ENCODE measurements at regions not wholly inside any gene's neighbourhood (a gene's known extent, or its start where the extent isn't known, plus 50 kb on each side); places are given as distances from the start of the nearest gene placed in this dataset.

DNA sequence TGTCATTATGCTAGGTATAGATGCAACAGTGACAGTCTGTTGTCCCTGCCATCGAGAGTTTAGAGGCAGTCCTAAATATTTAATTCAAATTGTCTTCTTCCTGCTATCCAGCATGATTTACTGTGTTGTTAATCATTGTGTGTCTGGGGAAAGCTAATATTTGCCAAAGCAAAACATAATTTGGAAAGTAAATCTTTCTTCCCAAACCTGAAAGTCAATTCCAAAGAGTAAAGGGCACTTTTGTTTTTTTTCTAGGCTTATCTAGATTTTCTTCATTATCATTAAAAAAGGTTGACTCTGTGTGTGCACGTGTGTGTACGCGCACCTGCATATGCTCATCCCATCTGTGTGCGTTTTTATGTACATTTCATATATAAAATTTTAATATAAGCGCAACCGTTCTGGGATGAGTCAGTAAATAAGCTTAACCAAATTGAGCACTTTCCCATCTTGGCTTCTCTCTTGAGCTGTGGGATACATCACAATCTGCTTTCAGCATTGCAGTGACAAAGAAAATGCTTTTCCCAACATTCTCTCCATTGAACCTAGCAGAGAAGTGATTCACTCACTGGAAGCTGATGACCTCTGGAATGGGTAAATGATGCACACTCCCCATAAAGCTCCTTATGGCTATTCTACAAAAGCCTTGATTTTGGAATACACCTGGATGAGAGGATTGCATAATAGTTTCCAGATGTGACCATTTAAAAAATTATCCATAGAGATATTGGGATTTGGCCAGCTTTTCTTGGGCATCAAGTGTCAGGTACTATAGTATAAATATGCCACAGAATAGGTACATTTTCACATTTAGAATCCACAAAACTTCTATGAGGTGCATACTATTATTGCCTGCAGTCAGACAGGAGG lies 488.4 kb downstream of the ADCYAP1 start:
- DNase-seq (ENCODE audit: extremely low read depth, low read depth) = no peak
- TF ChIP-seq, protein P1, sequence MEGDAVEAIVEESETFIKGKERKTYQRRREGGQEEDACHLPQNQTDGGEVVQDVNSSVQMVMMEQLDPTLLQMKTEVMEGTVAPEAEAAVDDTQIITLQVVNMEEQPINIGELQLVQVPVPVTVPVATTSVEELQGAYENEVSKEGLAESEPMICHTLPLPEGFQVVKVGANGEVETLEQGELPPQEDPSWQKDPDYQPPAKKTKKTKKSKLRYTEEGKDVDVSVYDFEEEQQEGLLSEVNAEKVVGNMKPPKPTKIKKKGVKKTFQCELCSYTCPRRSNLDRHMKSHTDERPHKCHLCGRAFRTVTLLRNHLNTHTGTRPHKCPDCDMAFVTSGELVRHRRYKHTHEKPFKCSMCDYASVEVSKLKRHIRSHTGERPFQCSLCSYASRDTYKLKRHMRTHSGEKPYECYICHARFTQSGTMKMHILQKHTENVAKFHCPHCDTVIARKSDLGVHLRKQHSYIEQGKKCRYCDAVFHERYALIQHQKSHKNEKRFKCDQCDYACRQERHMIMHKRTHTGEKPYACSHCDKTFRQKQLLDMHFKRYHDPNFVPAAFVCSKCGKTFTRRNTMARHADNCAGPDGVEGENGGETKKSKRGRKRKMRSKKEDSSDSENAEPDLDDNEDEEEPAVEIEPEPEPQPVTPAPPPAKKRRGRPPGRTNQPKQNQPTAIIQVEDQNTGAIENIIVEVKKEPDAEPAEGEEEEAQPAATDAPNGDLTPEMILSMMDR (IDR thresholded peaks at IDR 0.05; ENCODE audit: low read depth, low read length) = no peak

DNA sequence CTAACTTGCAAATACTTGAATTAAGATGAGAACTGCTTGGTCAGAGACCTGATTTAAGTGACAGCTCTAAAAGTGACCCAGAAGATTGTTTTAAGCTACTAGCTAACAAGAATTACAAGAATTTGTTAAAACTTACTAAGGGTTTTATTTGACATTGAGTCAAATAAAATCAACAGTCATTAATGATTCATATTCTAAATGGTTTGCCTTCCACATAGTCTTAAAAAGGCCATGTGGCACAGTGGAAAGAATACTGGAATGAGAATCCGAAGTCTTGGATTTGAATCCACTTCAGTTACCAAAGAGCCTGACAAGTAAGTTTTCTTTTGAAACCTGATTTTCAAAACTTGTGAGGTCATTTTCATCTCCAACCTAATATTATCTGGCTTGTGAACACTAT lies 489.3 kb downstream of the ADCYAP1 start:
- TF ChIP-seq, protein P1 (IDR thresholded peaks at IDR 0.05; ENCODE audit: low read depth, low read length) = no peak
- no peak for DNase-seq (ENCODE audit: extremely low read depth, low read depth)

DNA sequence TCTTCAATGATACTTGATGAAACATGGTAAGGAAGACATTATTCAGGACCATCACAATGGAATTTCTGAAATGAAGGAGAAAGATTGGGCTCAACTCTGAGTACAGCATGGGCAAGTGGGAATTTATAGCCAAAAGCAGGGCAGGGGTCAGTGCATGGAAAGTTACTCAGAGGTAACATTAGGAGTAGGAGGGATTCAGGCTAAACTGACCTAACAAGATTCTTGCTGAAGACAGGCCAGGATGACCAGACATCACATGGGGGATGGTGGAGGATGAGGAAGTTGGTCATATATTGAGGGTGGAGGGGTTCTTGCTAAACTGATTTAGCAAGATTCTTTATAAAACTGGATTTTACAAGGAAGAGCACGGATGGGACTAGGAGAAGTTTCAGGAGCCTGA lies 489.8 kb downstream of the ADCYAP1 start:
- TF ChIP-seq, protein P1 (IDR thresholded peaks at IDR 0.05; ENCODE audit: low read depth, low read length) = no peak
- DNase-seq (ENCODE audit: extremely low read depth, low read depth) = no peak

DNA sequence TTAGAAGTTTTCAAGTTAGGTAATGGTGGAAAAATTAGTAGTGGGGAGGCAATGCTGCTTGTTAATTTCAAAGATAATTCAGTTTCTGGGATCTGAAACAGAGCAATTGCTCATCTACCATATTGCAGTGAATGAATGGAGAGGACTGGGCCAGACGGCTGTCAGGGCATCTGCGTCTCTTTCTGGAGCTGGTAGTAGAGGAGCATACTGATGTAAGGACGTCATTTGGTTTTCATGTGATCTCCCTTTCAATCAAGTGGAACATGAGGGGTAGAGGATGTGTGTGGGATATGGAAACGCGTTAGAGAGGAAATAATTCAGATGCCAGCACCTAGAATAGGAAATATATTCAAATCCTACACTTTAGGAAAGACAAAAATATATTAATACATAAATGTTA lies 490.3 kb downstream of the ADCYAP1 start:
- no peak for DNase-seq (ENCODE audit: extremely low read depth, low read depth)
- TF ChIP-seq, protein P1 (IDR thresholded peaks at IDR 0.05; ENCODE audit: low read depth, low read length) = no peak

DNA sequence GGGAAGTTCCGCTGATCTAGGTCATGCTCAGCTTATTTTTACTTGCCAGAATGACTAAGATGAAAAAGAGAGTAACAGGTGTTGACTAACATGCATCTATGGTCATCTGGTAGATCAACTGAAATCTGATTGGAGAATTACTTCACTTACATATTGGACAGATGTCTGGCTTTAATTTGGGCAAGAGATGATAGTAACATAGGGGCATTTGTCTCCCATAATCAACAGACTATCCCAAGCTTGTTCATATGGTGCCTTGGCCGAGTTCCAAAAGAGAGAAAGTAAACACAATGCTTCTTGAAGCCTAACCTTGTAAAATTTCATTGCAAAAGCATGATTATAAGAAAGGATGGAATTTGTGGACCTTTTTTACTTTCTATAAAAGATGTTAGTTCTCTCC lies 503.7 kb downstream of the ADCYAP1 start:
- no peak for DNase-seq (ENCODE audit: extremely low read depth, low read depth)
- TF ChIP-seq, protein P1 (IDR thresholded peaks at IDR 0.05; ENCODE audit: low read depth, low read length) = no peak

DNA sequence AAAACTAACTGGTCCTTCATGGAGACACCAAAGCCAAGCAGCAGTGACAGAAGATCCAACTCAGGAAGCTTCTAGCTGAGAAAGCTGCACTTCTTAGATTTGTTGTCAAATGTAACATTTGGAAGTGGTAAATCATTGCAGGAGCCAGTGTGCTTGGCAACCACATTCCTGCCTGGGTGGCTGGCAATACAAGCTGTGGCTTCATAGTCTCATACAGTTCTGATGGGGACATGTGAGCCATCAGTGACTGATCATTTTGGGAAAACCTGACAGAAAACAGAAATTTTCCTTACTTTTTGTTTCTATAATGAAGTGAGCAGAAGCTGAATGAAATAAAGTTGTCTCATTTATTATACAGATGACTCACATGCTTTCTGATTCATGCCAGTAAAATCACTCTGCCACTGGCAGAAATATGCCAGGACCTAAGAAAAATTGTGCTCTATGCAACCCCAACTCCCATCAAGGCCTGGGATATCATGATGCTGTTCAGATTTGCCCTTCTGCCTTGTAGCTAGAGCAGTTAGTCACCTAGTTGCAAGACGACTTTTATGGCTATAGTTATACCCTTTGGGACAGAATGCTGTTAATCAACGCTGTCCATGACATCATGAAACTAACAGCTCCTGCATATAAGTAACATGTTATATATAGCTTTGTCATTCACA lies 508.1 kb downstream of the ADCYAP1 start:
- DNase-seq (ENCODE audit: extremely low read depth, low read depth) = no peak
- TF ChIP-seq, protein P1 (IDR thresholded peaks at IDR 0.05; ENCODE audit: low read depth, low read length) = no peak

DNA sequence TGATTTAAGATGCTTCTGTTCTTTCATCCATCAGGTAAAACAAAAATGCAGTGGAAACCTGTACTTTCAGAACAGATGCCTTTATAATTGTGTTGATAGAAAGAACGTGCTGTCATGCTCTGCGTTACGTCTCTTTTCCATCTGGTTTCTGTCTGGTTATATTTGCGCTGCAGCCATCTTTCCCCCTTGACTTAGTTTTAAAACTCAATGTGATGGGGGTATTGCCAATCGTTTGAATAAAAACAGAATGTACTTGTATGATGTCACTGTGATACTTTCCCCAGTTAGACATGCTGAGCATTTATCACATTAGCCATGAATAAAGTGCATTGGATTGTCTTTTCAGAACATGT lies 508.6 kb downstream of the ADCYAP1 start:
- TF ChIP-seq, protein P1 (IDR thresholded peaks at IDR 0.05; ENCODE audit: low read depth, low read length) = no peak
- DNase-seq (ENCODE audit: extremely low read depth, low read depth) = no peak

Measured in AG09319 (cell line).